Endothelial cell of umbilical vein (primary cell): ENCODE measurements at regions not wholly inside any gene's neighbourhood (a gene's known extent, or its start where the extent isn't known, plus 50 kb on each side); places are given as distances from the start of the nearest gene placed in this dataset.

Experiments
- BruUV-seq: library from RNA; stranded (reverse); fragments of 400-500 nt; replicated peaks from 2 replicates; lab custom pipeline; 2021; lab: Mats Ljungman, UMichigan
- CTCF ChIA-PET: fragments of 300-600, 350-600 bp; sonication (Branson Sonifier 250); formaldehyde crosslinking; loops from one replicate; lab custom pipeline; 2021; ENCODE audit warnings: antibody characterized with exemption, inconsistent platforms; lab: Charles Lee
- POLR2A ChIA-PET: fragments of 300-600, 350-600 bp; sonication (Branson Sonifier 250); formaldehyde crosslinking; loops from one replicate; lab custom pipeline; 2021; ENCODE audit warnings: antibody characterized with exemption, inconsistent platforms; lab: Charles Lee
- DNase-seq: peaks from one replicate; pipeline ENCODE4 v3.0.0-alpha.2; 2011; ENCODE audit warnings: low read depth, low spot score
- FAIRE-seq: peaks from 2 replicates; lab custom pipeline; 2011; peaks lifted over from hg19 to GRCh38; lab: Jason Lieb, UNC
- H2AFZ ChIP-seq: 2 replicates; pipeline ENCODE4 v1.6.0; 2012; ENCODE audit warnings: low read depth, low read length, control low read depth, inconsistent platforms
- H3K27ac ChIP-seq: 2 replicates; pipeline ENCODE4 v1.5.1; 2011; ENCODE audit warnings: low read depth, mild to moderate bottlenecking, control low read depth, low read length, moderate library complexity; ENCODE audit not compliant: insufficient read depth
- H3K27me3 ChIP-seq, 2 experiments: 2 replicates each; pipeline versions ENCODE4 v1.6.0 to v1.6.1; 2011; ENCODE audit warnings: low read length in 2 of 2, mixed read lengths in 1 of 2; ENCODE audit not compliant: control insufficient read depth in 2 of 2, insufficient read depth in 2 of 2
- H3K36me3 ChIP-seq, 2 experiments: 2 replicates in 1 of 2; 3 replicates in 1 of 2; pipeline ENCODE4 v1.5.1; 2011; ENCODE audit warnings: low read length in 2 of 2, mild to moderate bottlenecking in 1 of 2, moderate library complexity in 1 of 2; ENCODE audit not compliant: control insufficient read depth in 2 of 2, insufficient read depth in 2 of 2; ENCODE audit errors: extremely low read depth in 1 of 2
- H3K4me1 ChIP-seq: 3 replicates; pipeline ENCODE4 v1.5.1; 2011; ENCODE audit warnings: mild to moderate bottlenecking, low read length; ENCODE audit not compliant: control insufficient read depth, insufficient read depth; ENCODE audit errors: extremely low read depth
- H3K4me2 ChIP-seq: 2 replicates; pipeline ENCODE4 v1.6.1; 2011; ENCODE audit warnings: low read length, control low read depth, mixed read lengths; ENCODE audit not compliant: insufficient read depth
- H3K4me3 ChIP-seq, 3 experiments: fragments of 200-600 bp in 1 of 3; sonication (generic), shearing (Covaris generic) in 1 of 3; replicated peaks in 1 of 3; 2 replicates each; pipeline ENCODE4 v1.5.1; 2011 to 2016; ENCODE audit warnings: control low read depth in 3 of 3, low read length in 3 of 3, mild to moderate bottlenecking in 2 of 3, inconsistent platforms in 1 of 3, low read depth in 1 of 3, moderate library complexity in 1 of 3; ENCODE audit not compliant: insufficient read depth in 1 of 3
- H3K79me2 ChIP-seq: 2 replicates; pipeline ENCODE4 v1.6.0; 2012; ENCODE audit warnings: low read length, inconsistent platforms; ENCODE audit not compliant: control insufficient read depth, insufficient read depth
- H3K9ac ChIP-seq: replicated peaks from 2 replicates; pipeline ENCODE3; 2011; ENCODE audit warnings: low read length, control low read depth; ENCODE audit not compliant: insufficient read depth; ENCODE audit errors: extremely low read depth
- H3K9me1 ChIP-seq: replicated peaks from 3 replicates; pipeline ENCODE4 v1.6.0; 2011; ENCODE audit warnings: mild to moderate bottlenecking, low read length; ENCODE audit not compliant: control insufficient read depth, insufficient read depth; ENCODE audit errors: extremely low read depth
- H3K9me3 ChIP-seq: replicated peaks from 2 replicates; pipeline ENCODE4 v1.5.1; 2012; ENCODE audit warnings: low read length, inconsistent platforms; ENCODE audit not compliant: control insufficient read depth, insufficient read depth
- H4K20me1 ChIP-seq: replicated peaks from 2 replicates; pipeline ENCODE3; 2011; ENCODE audit warnings: mild to moderate bottlenecking, low read length; ENCODE audit not compliant: control insufficient read depth, insufficient read depth; ENCODE audit errors: extremely low read depth
- EZH2 ChIP-seq: IDR thresholded peaks from 2 replicates; pipeline ENCODE4 v1.6.1; 2012; ENCODE audit warnings: borderline replicate concordance, low read depth, mild to moderate bottlenecking, moderate library complexity, low read length, inconsistent platforms; ENCODE audit not compliant: severe bottlenecking
- FOS ChIP-seq: IDR thresholded peaks from 2 replicates; pipeline ENCODE4 v1.6.1; 2011; ENCODE audit warnings: mild to moderate bottlenecking, low read length, moderate library complexity, borderline replicate concordance; ENCODE audit not compliant: insufficient read depth
- GATA2 ChIP-seq: IDR thresholded peaks from 2 replicates; pipeline ENCODE4 v1.7.0; 2011; ENCODE audit warnings: low read depth, mild to moderate bottlenecking, moderate library complexity, mixed read lengths, low read length; ENCODE audit not compliant: insufficient read length, insufficient read depth
- JUN ChIP-seq: IDR thresholded peaks from 2 replicates; pipeline ENCODE4 v1.6.1; 2011; ENCODE audit warnings: borderline replicate concordance, low read depth; ENCODE audit not compliant: insufficient read length, insufficient read depth
- MAX ChIP-seq: IDR thresholded peaks from 2 replicates; pipeline ENCODE4 v1.6.1; 2011; ENCODE audit not compliant: insufficient read depth, insufficient read length
- MYC ChIP-seq: IDR thresholded peaks from one replicate; pipeline ENCODE4 v1.6.1; 2011; ENCODE audit warnings: mild to moderate bottlenecking, low read depth, low read length
- POLR2A ChIP-seq: IDR thresholded peaks from 2 replicates; pipeline ENCODE4 v1.6.1; 2012; ENCODE audit warnings: low read depth, mild to moderate bottlenecking, control low read depth, low read length
- POLR2AphosphoS5 ChIP-seq: IDR thresholded peaks from 2 replicates; pipeline ENCODE4 v1.6.1; 2012; ENCODE audit warnings: low read depth, mild to moderate bottlenecking, control low read depth, low read length, moderate library complexity; ENCODE audit not compliant: insufficient read depth
- dilution Hi-C: fragments of 300-500 bp; cut with MboI; formaldehyde crosslinking; loops from one replicate; pipeline ENCODE4 v1.15.0; 2019; ENCODE audit warnings: low sequenced_read_pairs; ENCODE audit not compliant: extremely low pct_ligation_motif_present
- intact Hi-C: fragments of 100-400 bp; cut with micrococcal nuclease; formaldehyde crosslinking; loops from one replicate; pipeline ENCODE4 v1.10.0; 2022
- TF ChIP-seq, protein P1 (sequence below), 2 donors: IDR thresholded peaks; 1 replicate in 1 of 2; 2 replicates in 1 of 2; pipeline ENCODE4 v1.5.1; 2011; ENCODE audit warnings: low read length in 2 of 2, mild to moderate bottlenecking in 2 of 2, moderate library complexity in 2 of 2, control low read depth in 1 of 2, inconsistent platforms in 1 of 2, low read depth in 1 of 2; ENCODE audit not compliant: insufficient read depth in 1 of 2; ENCODE audit errors: extremely low read depth in 1 of 2

GRCh38 chr4:74848774-74849173, 54.5 kb upstream of the BTC start:
- H4K20me1 ChIP-seq: no peaks in the 10 kb centered on the region
- no peak overlapping the region for H3K9ac ChIP-seq
- POLR2A ChIA-PET: no interaction called here
- dilution Hi-C loops: no loop called here
- no peak overlapping the region for H3K27ac ChIP-seq
- H3K4me3 ChIP-seq: no peak overlapping the region
- no peaks in the 10 kb centered on the region for H3K27me3 ChIP-seq
- no peak for TF ChIP-seq EZH2
- no peak for TF ChIP-seq FOS
- TF ChIP-seq JUN: no peak
- DNase-seq (no peak), FAIRE-seq (no peak)
- no peak overlapping the region for H3K4me2 ChIP-seq
- H3K9me3 ChIP-seq: no peaks in the 10 kb centered on the region
- BruUV-seq: no TSS peak
- no peak overlapping the region for H2AFZ ChIP-seq
- no peaks in the 10 kb centered on the region for H3K79me2 ChIP-seq
- H3K4me1 ChIP-seq: no peaks in the 10 kb centered on the region
- H3K9me1 ChIP-seq: no peaks in the 10 kb centered on the region
- intact Hi-C loops: no loop called here
- no peaks in the 10 kb centered on the region for H3K36me3 ChIP-seq
- CTCF ChIA-PET: no interaction called here

- DNase-seq: no peak
- Histone ChIP-seq H3K9me3 (no peaks in the 10 kb centered on the region), H4K20me1 (no peaks in the 10 kb centered on the region), H2AFZ (no peak overlapping the region), H3K79me2 (no peaks in the 10 kb centered on the region), H3K4me1 (no peaks in the 10 kb centered on the region), H3K4me2 (no peak overlapping the region), H3K4me3 (no peak overlapping the region), H3K9me1 (no peaks in the 10 kb centered on the region), H3K27ac (no peak overlapping the region), H3K27me3 (no peaks in the 10 kb centered on the region), H3K9ac (no peak overlapping the region), H3K36me3 (no peaks in the 10 kb centered on the region)
- intact Hi-C loops (no loop called here), dilution Hi-C loops (no loop called here)
- TF ChIP-seq GATA2 (no peak), MYC (no peak), MAX (no peak), FOS (no peak), POLR2A (no peak), JUN (no peak), POLR2AphosphoS5 (no peak), EZH2 (no peak)
- TF ChIP-seq, protein P1, sequence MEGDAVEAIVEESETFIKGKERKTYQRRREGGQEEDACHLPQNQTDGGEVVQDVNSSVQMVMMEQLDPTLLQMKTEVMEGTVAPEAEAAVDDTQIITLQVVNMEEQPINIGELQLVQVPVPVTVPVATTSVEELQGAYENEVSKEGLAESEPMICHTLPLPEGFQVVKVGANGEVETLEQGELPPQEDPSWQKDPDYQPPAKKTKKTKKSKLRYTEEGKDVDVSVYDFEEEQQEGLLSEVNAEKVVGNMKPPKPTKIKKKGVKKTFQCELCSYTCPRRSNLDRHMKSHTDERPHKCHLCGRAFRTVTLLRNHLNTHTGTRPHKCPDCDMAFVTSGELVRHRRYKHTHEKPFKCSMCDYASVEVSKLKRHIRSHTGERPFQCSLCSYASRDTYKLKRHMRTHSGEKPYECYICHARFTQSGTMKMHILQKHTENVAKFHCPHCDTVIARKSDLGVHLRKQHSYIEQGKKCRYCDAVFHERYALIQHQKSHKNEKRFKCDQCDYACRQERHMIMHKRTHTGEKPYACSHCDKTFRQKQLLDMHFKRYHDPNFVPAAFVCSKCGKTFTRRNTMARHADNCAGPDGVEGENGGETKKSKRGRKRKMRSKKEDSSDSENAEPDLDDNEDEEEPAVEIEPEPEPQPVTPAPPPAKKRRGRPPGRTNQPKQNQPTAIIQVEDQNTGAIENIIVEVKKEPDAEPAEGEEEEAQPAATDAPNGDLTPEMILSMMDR (IDR thresholded peaks at IDR 0.05; ENCODE audit: extremely low read depth in 1 of 2, insufficient read depth in 1 of 2, low read depth in 1 of 2, low read length in 2 of 2): no peak
- BruUV-seq: no TSS peak
- ChIA-PET CTCF (no interaction called here), POLR2A (no interaction called here)
- FAIRE-seq: no peak
Measured at GRCh38 chr4:74845834-74846233, 51.5 kb upstream of the BTC start.
